Suprapubic skin (tissue), 4 donors: ENCODE measurements at regions not wholly inside any gene's neighbourhood (a gene's known extent, or its start where the extent isn't known, plus 50 kb on each side); places are given as distances from the start of the nearest gene placed in this dataset.

ENCODE experiments used
- DNase-seq, 2 donors: peaks; one replicate each; pipeline ENCODE4 v3.0.0-alpha.2; 2019; ENCODE audit warnings: low spot score in 2 of 2
- H3K27ac ChIP-seq: fragments of 200-600 bp; sonication (generic); one replicate; pipeline ENCODE4 v1.5.1; 2019
- H3K27me3 ChIP-seq: fragments of 200-600 bp; sonication (generic); one replicate; pipeline ENCODE4 v1.5.1; 2019
- H3K36me3 ChIP-seq: fragments of 200-600 bp; sonication (generic); one replicate; pipeline ENCODE4 v1.5.1; 2019
- H3K4me1 ChIP-seq: fragments of 200-600 bp; sonication (generic); one replicate; pipeline ENCODE4 v1.5.1; 2019
- H3K4me3 ChIP-seq: fragments of 200-600 bp; sonication (generic); one replicate; pipeline ENCODE4 v1.5.1; 2019; ENCODE audit warnings: mild to moderate bottlenecking
- H3K9me3 ChIP-seq: fragments of 200-600 bp; sonication (generic); one replicate; pipeline ENCODE4 v1.5.1; 2019
- CTCF ChIP-seq, 2 donors: fragments of 200-600 bp in 1 of 2; fragments of 450-650 bp in 1 of 2; sonication (generic) in 1 of 2; IDR thresholded peaks; one replicate each; pipeline ENCODE4 v1.5.1; 2016 to 2019; ENCODE audit warnings: antibody characterized with exemption in 2 of 2, mild to moderate bottlenecking in 1 of 2, moderate library complexity in 1 of 2
- EP300 ChIP-seq: sonication (generic); formaldehyde crosslinking; IDR thresholded peaks from one replicate; pipeline ENCODE4 v1.6.1; 2017; ENCODE audit warnings: antibody characterized with exemption
- POLR2A ChIP-seq, 2 donors: fragments of 450-650 bp; IDR thresholded peaks; one replicate each; pipeline ENCODE4 v1.6.1; 2017; ENCODE audit warnings: antibody characterized with exemption in 2 of 2, mild to moderate bottlenecking in 2 of 2, moderate library complexity in 2 of 2
- POLR2AphosphoS5 ChIP-seq, 3 donors: sonication (generic); formaldehyde crosslinking; IDR thresholded peaks; one replicate each; pipeline ENCODE4 v1.6.1; 2017; ENCODE audit warnings: antibody characterized with exemption in 3 of 3
- WGBS: methylation state at CpG from one replicate; pipeline ENCODE4 v1.1.5; 2018; 5-methylcytosine and 5-hydroxymethylcytosine counted together

DNA sequence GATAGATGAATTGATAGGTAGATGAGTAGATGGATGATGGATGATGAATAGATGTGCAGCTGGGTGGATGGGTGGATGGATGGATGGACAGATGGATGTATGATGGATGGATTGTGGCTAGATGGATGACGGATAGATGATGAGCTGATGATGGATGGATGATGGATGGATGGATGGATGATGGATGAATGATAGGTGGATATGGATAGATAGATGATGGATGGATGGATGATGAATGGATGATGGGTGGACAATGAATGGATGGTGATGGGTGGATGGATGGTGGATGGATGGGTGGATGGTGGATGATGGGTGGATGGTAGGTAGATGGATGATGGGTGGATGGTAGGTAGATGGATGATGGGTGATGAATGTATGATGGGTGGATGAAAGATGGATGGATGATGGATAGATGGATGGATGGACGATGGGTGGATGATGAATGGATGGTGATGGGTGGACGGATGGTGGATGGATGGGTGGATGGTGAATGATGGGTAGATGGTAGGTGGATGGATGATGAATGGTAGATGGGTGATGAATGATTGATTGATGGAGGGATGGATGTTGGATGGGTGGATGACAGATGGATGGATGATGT lies 1261.7 kb downstream of the BRD1 start:
- Histone ChIP-seq H3K4me1 (no peaks in the 10 kb centered on the region), H3K4me3 (no peak overlapping the region), H3K27ac (no peak overlapping the region), H3K36me3 (no peaks in the 10 kb centered on the region), H3K27me3 (peaks cover 3% of the 10 kb centered on the region), H3K9me3 (no peaks in the 10 kb centered on the region)
- TF ChIP-seq EP300: no peak
- no peak for TF ChIP-seq CTCF (IDR thresholded peaks at IDR 0.05)
- no peak for TF ChIP-seq POLR2AphosphoS5 (IDR thresholded peaks at IDR 0.05)
- no peak for TF ChIP-seq POLR2A (IDR thresholded peaks at IDR 0.05)
- DNase-seq: no peak
- WGBS: 91% methylated on average over 3 of the region's 3 CpGs

DNA sequence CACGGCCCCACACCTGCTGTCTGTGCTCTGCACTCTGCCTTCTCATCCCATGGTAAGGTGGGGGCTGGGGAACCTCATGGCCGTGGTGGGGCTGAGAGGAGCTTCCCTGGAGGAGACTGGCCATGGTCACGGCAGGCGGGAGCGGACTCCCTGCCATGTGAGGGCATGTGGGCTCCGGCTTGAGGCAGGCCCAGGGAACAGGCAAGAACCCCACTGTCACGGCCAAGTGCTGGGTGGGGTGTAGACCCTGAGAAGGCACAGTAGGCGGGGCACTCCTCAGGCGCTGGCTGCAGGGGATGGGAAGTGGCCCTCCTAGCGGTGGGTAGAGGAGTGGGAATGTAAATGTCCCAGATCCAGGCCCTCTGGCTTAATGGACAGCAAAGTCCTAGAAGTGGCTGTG lies 1262.7 kb downstream of the BRD1 start:
- no peak for TF ChIP-seq POLR2AphosphoS5 (IDR thresholded peaks at IDR 0.05)
- TF ChIP-seq POLR2A (IDR thresholded peaks at IDR 0.05): no peak
- TF ChIP-seq EP300: no peak
- no peak for TF ChIP-seq CTCF (IDR thresholded peaks at IDR 0.05)
- no peaks in the 10 kb centered on the region for H3K36me3 ChIP-seq
- H3K9me3 ChIP-seq: no peaks in the 10 kb centered on the region
- no peak for DNase-seq
- peaks cover 3% of the 10 kb centered on the region for H3K27me3 ChIP-seq
- no peaks in the 10 kb centered on the region for H3K4me1 ChIP-seq
- no peak overlapping the region for H3K27ac ChIP-seq
- WGBS: 88% methylated on average over 10 of the region's 10 CpGs
- H3K4me3 ChIP-seq: no peak overlapping the region

GRCh38 chr22:48563966-48564330 lies 1263.7 kb downstream of the BRD1 start:
- TF ChIP-seq POLR2A (IDR thresholded peaks at IDR 0.05) (no peak), EP300 (no peak), CTCF (IDR thresholded peaks at IDR 0.05) (no peak), POLR2AphosphoS5 (IDR thresholded peaks at IDR 0.05) (no peak)
- WGBS: 93% methylated on average over 17 of the region's 17 CpGs

GRCh38 chr22:48563118-48563965 lies 1264.3 kb downstream of the BRD1 start:
- no peak for DNase-seq
- TF ChIP-seq EP300 (no peak), POLR2AphosphoS5 (IDR thresholded peaks at IDR 0.05) (no peak), POLR2A (IDR thresholded peaks at IDR 0.05) (no peak), CTCF (IDR thresholded peaks at IDR 0.05) (no peak)
- 86% methylated on average over 24 of the region's 30 CpGs for WGBS
- H3K4me1 ChIP-seq: no peaks in the 10 kb centered on the region
- H3K9me3 ChIP-seq: no peaks in the 10 kb centered on the region
- H3K36me3 ChIP-seq: no peaks in the 10 kb centered on the region
- H3K4me3 ChIP-seq: no peak overlapping the region
- peaks cover 3% of the 10 kb centered on the region for H3K27me3 ChIP-seq
- no peak overlapping the region for H3K27ac ChIP-seq

More at GRCh38 chr22:48563966-48564330, 1263.7 kb downstream of the BRD1 start:
- Histone ChIP-seq H3K4me3 (no peak overlapping the region), H3K4me1 (no peaks in the 10 kb centered on the region), H3K27me3 (peaks cover 3% of the 10 kb centered on the region), H3K27ac (no peak overlapping the region), H3K9me3 (no peaks in the 10 kb centered on the region), H3K36me3 (no peaks in the 10 kb centered on the region)
- DNase-seq: no peak

DNA sequence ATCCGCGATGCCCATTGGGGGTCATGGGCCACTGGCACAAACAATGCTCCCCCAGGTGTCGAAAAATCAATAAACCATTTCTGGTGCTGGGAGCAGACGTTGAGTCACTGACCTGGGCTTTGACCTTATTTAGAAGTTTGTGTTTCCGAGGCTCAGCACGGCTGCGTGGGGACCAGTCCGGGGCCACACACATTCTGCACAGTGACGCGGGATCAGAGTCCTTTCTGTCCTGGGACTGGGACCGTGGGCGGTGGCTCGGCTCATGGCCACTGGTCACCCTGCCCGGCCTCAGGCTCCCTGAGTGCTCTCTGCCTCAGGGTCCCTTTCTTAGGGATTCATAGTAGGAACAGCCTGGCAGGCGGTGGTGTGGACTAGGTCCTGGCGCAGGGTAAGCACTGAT lies 1266.0 kb downstream of the BRD1 start:
- H3K27ac ChIP-seq: no peak overlapping the region
- no peaks in the 10 kb centered on the region for H3K4me1 ChIP-seq
- peaks cover 3% of the 10 kb centered on the region for H3K27me3 ChIP-seq
- 82% methylated on average over 14 of the region's 16 CpGs for WGBS
- TF ChIP-seq CTCF (IDR thresholded peaks at IDR 0.05): no peak
- TF ChIP-seq POLR2A (IDR thresholded peaks at IDR 0.05): no peak
- no peak for TF ChIP-seq EP300
- TF ChIP-seq POLR2AphosphoS5 (IDR thresholded peaks at IDR 0.05): no peak
- no peaks in the 10 kb centered on the region for H3K9me3 ChIP-seq
- no peak overlapping the region for H3K4me3 ChIP-seq
- DNase-seq: no peak
- H3K36me3 ChIP-seq: no peaks in the 10 kb centered on the region
